ENCODE measurements at regions not wholly inside any gene's neighbourhood (a gene's known extent, or its start where the extent isn't known, plus 50 kb on each side); places are given as distances from the start of the nearest gene placed in this dataset.

- no peak for TF ChIP-seq CTCF (IDR thresholded peaks at IDR 0.05)
- no peak for TF ChIP-seq POLR2A (IDR thresholded peaks at IDR 0.05)
These were observed 745.2 kb upstream of the C9orf72 start for GRCh38 chr9:28318515-28318914.

Data from testis (tissue), 2 donors.